Esophagus muscularis mucosa (tissue), 3 donors: ENCODE measurements at regions not wholly inside any gene's neighbourhood (a gene's known extent, or its start where the extent isn't known, plus 50 kb on each side); places are given as distances from the start of the nearest gene placed in this dataset.
"Not testable (repeated sequence)": the region's sequence is repeated elsewhere in the genome, so short reads cannot be mapped to it uniquely, and the experiment has no call there.

ENCODE experiments used
- EP300 ChIP-seq: sonication (generic); formaldehyde crosslinking; IDR thresholded peaks from one replicate; pipeline ENCODE4 v1.6.1; 2017; ENCODE audit warnings: antibody characterized with exemption
- TF ChIP-seq, protein P1 (sequence below), 3 experiments: fragments of 200-600 bp in 2 of 3; fragments of 450-650 bp in 1 of 3; sonication (generic) in 2 of 3; IDR thresholded peaks; one replicate each; pipeline ENCODE4 v1.5.1; 2017 to 2019; ENCODE audit warnings: antibody characterized with exemption in 3 of 3, mild to moderate bottlenecking in 2 of 3, moderate library complexity in 1 of 3

DNA sequence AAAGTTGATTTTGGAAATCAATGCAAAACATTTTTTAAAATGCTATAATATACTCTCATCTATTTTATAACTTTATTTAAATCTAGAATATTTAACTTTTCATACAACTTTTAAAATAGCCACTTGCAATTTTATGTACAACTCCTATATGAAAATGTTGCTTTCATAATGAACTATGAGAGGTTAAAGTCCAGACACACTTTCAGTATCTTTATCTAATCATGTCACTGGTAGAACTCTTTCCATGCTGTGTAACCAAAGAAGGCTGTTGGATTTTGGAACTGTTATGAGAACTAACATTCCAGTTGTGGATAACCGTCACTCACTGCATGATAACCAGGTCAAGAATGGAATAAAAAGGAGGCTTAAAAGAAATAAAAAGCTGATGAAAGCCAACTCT, 603.1 kb downstream of the CDY1 start:
- TF ChIP-seq, protein P1, sequence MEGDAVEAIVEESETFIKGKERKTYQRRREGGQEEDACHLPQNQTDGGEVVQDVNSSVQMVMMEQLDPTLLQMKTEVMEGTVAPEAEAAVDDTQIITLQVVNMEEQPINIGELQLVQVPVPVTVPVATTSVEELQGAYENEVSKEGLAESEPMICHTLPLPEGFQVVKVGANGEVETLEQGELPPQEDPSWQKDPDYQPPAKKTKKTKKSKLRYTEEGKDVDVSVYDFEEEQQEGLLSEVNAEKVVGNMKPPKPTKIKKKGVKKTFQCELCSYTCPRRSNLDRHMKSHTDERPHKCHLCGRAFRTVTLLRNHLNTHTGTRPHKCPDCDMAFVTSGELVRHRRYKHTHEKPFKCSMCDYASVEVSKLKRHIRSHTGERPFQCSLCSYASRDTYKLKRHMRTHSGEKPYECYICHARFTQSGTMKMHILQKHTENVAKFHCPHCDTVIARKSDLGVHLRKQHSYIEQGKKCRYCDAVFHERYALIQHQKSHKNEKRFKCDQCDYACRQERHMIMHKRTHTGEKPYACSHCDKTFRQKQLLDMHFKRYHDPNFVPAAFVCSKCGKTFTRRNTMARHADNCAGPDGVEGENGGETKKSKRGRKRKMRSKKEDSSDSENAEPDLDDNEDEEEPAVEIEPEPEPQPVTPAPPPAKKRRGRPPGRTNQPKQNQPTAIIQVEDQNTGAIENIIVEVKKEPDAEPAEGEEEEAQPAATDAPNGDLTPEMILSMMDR (IDR thresholded peaks at IDR 0.05), result not testable (repeated sequence)
- TF ChIP-seq EP300, result not testable (repeated sequence)
